ENCODE measurements at regions not wholly inside any gene's neighbourhood (a gene's known extent, or its start where the extent isn't known, plus 50 kb on each side); places are given as distances from the start of the nearest gene placed in this dataset.

DNA sequence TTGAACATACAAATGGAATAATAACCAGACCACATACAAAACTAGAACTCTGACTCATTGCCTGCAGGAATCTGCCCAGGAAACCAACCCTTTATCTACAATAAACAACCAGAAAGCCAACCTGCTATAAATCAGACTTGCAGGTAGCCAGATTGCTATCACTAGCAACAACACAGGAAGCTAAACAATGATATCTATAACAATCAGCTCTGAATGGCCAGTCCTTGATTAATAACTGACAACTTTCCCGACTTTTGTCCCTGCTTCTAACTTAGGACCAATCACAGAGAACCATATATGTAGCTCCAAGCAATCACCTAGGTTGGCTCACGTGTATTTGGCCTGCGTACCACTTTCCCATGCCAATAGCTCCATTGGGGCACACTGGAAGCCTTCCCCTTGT lies 470.8 kb downstream of the RIT2 start:
- no peak for DNase-seq (ENCODE audit: low read depth)
- no peak overlapping the region for H3K4me3 ChIP-seq (ENCODE audit: low read depth, low read length)
- no peak for TF ChIP-seq CTCF (conservative IDR thresholded peaks at IDR 0.05; ENCODE audit: low read depth, low read length)

DNA sequence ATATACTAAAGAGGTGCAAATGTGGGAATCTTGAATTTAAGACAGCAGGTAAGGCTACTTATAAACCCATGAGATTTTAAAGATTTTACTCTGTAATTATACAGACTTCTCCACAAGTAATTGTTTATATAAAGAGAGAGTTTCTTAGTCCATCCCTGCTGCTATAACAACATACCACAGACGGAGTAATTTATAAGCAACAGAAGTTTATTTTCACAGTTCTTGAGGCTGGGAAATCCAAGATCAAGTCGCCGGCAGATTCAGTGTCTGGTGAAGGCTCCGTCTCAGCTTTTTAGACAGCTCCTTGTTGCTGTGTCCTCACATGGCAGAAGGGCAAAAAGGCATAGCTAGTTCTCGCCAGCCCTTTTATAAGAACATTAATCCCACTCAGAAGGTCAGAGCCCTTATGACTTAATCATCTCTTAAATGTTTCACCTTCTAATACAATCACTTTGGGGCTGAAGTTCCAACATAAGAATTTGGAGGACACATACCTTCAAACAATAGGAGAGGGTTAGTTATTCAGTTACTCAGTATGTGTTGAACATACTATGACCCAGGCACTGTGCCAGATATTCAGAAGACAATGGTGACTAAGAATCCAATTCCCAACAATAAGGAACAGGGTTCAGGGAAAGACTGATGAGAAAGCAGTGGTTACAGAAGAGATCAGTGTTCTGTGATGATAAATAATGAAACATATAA lies 466.0 kb downstream of the RIT2 start:
- TF ChIP-seq CTCF (conservative IDR thresholded peaks at IDR 0.05; ENCODE audit: low read depth, low read length), result no peak
- DNase-seq (ENCODE audit: low read depth), result peak; percentile 83
- H3K4me3 ChIP-seq (ENCODE audit: low read depth, low read length), result no peak overlapping the region

GRCh38 chr18:42654556-42654955 lies 460.9 kb downstream of the RIT2 start:
- no peak for DNase-seq (ENCODE audit: low read depth)

DNA sequence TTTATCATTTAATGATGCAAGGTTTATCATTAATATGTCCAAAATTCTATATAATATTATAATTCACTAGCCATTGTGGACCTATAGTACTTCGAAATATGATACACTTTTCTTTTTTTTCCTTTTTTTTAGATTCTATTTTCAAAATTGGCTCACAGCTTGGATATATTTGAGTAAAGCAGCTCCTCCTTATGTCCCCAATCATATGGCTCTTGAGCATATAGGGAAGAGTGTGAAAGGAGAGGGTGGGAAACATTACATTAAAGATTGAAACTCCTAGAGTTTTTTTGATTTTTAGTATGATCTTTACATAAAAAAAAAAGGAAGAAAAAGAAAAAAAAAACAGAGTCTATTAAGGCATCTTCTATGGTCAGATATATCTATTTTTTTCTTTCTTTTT lies 457.9 kb downstream of the RIT2 start:
- DNase-seq (ENCODE audit: low read depth), result no peak
- no peak overlapping the region for H3K4me3 ChIP-seq (ENCODE audit: low read depth, low read length)
- no peak for TF ChIP-seq CTCF (conservative IDR thresholded peaks at IDR 0.05; ENCODE audit: low read depth, low read length)

More at GRCh38 chr18:42654556-42654955, 460.9 kb downstream of the RIT2 start:
- H3K4me3 ChIP-seq (ENCODE audit: low read depth, low read length), result no peak overlapping the region
- TF ChIP-seq CTCF (conservative IDR thresholded peaks at IDR 0.05; ENCODE audit: low read depth, low read length), result no peak

- no peak overlapping the region for H3K4me3 ChIP-seq (ENCODE audit: low read depth, low read length)
- DNase-seq (ENCODE audit: low read depth), result no peak
- no peak for TF ChIP-seq CTCF (conservative IDR thresholded peaks at IDR 0.05; ENCODE audit: low read depth, low read length)
These were observed 457.3 kb downstream of the RIT2 start for GRCh38 chr18:42658171-42658570.

DNA sequence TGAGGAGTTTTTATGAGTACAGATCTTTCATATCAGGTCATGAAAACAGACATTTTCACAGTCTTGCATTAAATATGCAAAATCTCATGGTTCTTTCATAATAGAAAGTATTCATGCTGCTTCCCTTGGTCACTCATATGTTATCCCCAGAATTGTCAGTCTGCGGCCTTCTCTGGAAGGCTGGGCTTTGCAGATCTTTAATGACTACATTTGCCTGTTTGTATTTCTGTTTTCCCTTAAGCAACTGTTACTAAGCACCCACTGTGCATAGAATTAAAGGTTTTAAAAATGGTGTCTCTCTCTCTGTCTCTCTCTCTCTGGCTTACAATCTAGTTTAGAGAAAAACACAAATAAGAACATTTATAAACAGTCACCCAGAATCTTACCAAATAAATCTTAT lies 456.3 kb downstream of the RIT2 start:
- TF ChIP-seq CTCF (conservative IDR thresholded peaks at IDR 0.05; ENCODE audit: low read depth, low read length), result no peak
- no peak for DNase-seq (ENCODE audit: low read depth)
- no peak overlapping the region for H3K4me3 ChIP-seq (ENCODE audit: low read depth, low read length)

GRCh38 chr18:42670860-42671259 lies 444.6 kb downstream of the RIT2 start:
- no peak for DNase-seq (ENCODE audit: low read depth)
- TF ChIP-seq CTCF (conservative IDR thresholded peaks at IDR 0.05; ENCODE audit: low read depth, low read length), result no peak
- H3K4me3 ChIP-seq (ENCODE audit: low read depth, low read length), result no peak overlapping the region

Measured in epithelial cell of proximal tubule (primary cell).